NCI-H345 (cell line): ENCODE measurements at regions not wholly inside any gene's neighbourhood (a gene's known extent, or its start where the extent isn't known, plus 50 kb on each side); places are given as distances from the start of the nearest gene placed in this dataset.
"Not testable (repeated sequence)": the region's sequence is repeated elsewhere in the genome, so short reads cannot be mapped to it uniquely, and the experiment has no call there.

Experiments
- DNase-seq: peaks from one replicate; lab custom pipeline; 2025; lab: John Stamatoyannopoulos, UW

DNA sequence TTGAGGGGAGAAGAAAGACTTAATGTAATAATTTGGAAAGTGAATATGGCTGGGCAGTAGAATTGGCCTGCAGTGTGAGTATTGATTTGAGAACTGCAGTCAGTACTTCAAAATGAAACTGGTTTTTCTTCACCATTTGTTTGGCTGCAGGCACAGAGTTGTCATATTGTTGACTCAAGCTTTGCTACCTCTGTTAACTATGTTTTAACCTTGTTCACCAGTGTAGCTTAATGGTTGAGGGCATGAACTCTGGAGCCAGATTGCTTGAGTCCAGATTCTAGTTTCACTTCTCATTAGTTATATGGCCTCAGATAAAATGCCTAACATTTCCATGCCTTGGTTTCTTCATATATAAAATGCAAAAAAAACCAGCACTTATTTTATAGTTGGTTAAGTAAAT lies 64.1 kb downstream of the CFAP44 start:
- DNase-seq = no peak

DNA sequence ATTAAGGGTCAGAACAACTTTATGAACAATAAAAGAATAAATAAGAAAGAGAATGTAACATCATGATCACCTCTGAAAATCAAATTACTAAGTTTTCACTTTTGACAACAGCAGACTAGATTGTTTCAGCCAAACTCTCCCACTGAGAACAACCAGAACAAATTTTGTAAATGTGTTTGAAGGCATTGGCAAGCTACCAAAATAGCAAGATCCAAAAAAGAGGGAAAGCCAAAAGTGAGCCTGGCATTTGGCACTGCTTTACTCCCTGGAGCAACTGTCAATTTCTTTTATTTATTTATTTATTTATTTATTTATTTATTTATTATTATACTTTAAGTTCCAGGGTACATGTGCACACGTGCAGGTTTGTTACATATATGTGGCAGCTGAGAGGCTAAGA lies 67.2 kb downstream of the CFAP44 start:
- no peak for DNase-seq

DNA sequence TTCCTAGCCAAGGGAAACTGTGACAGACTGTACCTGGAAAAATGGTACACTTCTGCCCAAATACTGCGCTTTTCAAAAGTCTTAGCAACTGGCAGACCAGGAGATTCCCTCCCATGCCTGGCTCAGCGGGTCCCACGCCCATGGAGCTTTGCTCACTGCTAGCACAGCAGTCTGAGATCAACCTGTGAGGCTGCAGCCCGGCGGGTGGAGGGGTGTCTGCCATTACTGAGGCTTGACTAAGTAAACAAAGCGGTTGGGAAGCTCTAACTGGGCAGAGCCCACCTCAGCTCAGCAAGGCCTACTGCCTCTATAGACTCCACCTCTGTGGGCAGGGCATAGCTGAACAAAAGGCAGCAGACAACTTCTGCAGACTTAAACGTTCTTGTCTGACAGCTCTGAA lies 74.5 kb downstream of the CFAP44 start:
- DNase-seq = peak; percentile 45

DNA sequence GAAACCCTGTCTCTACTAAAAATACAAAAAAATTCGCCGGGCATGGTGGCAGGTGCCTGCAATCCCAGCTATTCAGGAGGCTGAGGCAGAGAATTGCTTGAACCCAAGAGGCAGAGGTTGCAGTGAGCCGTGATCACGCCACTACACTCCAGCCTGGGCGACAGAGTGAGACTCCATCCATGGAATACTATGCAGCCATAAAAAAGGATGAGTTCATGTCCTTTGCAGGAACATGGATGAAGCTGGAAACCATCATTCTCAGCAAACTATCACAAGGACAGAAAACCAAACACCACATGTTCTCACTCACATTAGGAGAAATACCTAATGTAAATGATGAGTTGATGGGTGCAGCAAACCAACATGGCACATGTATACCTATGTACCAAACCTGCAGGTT lies 86.0 kb downstream of the CFAP44 start:
- not testable (repeated sequence) for DNase-seq

DNA sequence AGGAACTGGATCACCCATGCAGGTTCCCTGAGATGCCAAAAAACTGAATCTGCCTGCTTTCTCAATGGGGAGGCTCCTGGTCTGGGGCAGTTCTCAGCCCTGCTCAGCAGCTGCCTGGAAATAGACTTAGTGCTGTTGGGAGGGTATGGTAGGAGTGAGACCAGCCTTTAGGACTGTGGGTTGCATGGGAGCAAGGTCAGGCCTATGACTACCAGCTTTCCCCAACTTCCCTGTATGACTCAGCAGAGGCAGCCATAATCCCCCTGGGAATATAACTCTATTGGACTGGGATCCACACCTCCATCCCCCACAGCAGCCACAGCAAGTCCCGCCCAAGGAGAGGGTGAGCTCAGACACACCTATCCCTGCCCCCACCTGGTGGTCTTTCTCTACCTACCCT lies 87.0 kb downstream of the CFAP44 start:
- DNase-seq = no peak

DNA sequence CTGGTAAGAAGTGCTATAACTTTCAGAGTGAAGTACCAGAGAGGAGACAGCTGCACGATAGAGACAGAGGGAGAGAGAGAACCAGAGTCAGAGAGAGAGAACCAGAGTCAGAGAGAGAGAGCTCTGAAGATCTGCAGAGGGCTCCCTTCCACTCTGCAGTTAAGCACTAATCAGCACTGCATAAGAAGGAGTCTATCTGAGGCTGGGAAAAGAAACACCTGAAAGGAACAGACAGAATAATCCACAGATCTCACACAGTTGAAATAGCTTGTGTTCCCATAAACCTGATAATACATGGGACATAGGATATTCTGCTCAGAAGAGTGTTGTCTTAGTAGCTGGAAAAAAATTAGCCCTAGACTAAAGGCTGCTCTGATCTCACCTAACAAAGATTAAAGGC lies 87.6 kb downstream of the CFAP44 start:
- no peak for DNase-seq

DNA sequence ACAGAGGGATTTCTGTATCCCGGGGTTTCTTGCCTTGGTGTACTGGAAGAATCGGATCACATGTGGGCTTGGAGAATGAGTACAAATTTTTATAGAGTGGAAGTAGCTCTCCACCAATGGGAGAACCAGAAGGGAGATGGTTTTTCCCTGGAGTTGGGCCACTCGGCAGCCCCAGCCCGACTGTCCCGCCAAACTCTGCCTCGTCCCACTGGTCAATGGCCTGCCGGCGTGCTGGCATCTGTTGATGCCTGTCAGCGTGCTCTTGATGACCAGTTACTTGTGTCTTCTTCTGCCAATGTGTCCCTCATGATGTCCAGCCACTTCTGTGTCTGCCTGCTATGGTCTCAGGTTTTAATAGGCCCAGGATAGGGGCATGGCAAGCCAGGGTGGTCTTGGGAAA lies 100.5 kb downstream of the CFAP44 start:
- DNase-seq = no peak

DNA sequence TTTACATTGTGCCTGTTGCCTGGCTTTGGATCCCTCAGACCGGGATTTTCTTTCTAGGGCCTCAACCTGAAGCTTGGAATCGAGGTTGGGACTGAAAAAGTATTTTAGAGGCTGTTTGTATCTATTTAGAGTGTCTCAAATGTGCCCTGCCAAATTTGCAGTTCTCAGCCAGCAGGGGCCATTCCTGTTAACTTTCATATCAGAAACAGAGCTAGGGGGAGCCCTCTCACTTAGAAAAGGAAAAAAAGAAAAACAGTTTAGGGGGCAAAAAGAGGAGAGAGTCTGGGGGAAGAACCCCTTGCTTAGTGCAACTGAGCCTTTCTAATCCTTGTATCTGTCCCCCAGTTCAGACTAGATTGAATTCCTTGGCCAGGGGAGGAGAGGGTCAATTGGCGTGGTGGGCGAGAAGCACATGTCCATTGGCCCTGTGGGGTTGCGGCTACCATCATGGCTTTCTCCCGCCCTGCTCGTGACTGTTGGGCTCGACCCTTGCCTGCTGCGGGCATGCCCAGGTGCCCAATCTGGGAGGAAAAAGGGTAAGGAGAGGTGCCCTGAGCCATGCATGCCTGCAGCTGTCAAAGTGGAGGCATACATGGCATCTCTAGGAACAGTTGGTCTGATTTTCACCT lies 101.6 kb downstream of the CFAP44 start:
- no peak for DNase-seq
